GM21619 (cell line): ENCODE measurements at regions not wholly inside any gene's neighbourhood (a gene's known extent, or its start where the extent isn't known, plus 50 kb on each side); places are given as distances from the start of the nearest gene placed in this dataset.
"Not testable (repeated sequence)": the region's sequence is repeated elsewhere in the genome, so short reads cannot be mapped to it uniquely, and the experiment has no call there.

Experiments used
- ATAC-seq: cut with Tn5 transposase; IDR thresholded peaks from one replicate; pipeline ENCODE4 v1.9.1; 2021; ENCODE audit not compliant: unreplicated experiment

DNA sequence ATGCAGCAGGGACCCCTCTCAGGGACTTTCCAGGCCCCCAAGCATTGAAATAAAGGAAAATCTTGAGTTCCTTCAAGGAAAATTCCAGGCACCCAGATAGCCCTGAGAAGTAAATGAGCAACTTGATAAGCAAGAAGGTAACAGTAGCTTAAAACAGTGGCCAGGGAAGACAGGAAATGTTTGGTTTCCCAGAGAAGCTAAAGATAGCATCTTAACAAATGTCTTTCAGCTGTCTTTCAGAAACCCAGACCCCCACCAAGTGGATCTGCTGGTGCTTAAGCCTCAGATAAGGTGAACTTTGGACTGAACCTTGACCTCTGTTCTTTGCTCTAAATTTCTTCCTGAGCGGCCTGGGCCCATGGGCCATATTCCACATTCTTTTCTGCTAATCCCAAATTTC, 117.8 kb upstream of the CST7 start:
- no peak for ATAC-seq

- ATAC-seq, result no peak
Observed at GRCh38 chr20:24832518-24832917, 116.6 kb upstream of the CST7 start.

DNA sequence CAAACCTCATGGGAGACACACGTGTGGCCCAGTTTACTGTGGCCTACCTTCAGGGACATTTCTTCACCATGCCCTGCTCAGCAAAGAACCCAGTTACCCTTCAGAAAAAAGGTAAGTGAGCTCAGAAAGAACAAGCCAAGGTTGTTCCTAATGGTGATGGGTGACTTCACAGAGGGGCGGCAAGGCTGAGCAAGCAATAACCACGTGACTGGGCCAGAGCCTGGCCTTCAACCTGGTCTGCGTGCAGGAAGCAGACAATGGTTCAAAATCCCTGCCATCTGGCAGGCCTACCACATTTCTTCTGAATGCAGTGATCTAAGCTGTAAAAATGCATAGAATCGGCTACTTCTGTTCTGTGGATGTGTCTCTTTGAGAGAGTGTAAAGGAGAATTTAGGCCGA, 115.5 kb upstream of the CST7 start:
- ATAC-seq, result no peak

DNA sequence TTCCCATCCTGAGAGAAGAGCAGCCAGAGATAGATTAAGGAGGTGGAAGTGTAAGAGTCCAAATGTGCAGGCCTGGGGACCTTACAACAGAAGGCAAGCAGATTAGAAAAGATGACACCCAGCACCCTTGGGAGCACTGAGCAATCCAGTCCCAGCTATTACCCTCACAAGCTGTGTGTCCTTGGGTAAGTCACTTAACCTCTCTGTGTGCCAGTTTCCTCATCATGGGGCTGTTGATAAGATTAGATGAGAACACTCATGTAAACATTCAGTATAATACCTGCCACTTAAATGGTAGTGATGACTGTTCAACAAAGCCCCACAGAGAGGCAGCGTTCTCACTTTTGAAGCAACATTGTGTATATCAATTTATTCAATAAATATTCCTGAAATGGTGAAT, 114.8 kb upstream of the CST7 start:
- ATAC-seq, result no peak

GRCh38 chr20:24835195-24835594, 113.9 kb upstream of the CST7 start:
- no peak for ATAC-seq

- ATAC-seq, result no peak
Observed at GRCh38 chr20:24836041-24836533, 113.0 kb upstream of the CST7 start.

- ATAC-seq, result no peak
Observed at GRCh38 chr20:24836661-24837299, 112.3 kb upstream of the CST7 start.

DNA sequence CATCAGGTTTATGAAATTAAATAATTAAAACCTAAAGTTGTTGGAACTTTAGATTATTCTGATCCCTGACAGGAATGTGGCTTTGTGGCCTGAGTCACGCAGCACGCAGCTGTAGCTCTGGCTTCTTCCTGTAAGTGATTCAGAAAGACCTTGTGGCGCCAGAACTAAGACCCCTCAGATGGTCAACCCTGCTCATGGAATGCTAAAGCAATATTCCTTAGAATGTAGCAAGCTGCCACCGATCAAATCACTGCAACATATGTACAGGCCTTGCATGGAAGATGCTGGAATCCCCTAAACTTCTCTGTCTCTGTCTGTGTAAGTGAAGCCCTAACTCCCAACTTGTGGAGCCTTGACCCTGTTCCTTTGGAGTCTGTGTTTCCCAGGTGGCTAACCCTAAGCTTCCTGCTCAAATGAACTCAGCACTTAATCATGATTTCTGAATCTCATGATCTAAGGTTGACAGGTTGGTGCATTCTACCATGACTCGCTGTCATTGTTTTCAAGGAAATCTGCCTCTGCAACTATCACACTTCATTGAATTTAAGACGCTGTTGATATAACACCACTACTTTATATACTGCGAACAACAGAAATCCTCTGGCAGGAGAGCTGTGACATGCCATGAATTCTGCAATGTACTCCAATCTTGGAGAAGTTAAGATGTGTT, 111.2 kb upstream of the CST7 start:
- no peak for ATAC-seq

DNA sequence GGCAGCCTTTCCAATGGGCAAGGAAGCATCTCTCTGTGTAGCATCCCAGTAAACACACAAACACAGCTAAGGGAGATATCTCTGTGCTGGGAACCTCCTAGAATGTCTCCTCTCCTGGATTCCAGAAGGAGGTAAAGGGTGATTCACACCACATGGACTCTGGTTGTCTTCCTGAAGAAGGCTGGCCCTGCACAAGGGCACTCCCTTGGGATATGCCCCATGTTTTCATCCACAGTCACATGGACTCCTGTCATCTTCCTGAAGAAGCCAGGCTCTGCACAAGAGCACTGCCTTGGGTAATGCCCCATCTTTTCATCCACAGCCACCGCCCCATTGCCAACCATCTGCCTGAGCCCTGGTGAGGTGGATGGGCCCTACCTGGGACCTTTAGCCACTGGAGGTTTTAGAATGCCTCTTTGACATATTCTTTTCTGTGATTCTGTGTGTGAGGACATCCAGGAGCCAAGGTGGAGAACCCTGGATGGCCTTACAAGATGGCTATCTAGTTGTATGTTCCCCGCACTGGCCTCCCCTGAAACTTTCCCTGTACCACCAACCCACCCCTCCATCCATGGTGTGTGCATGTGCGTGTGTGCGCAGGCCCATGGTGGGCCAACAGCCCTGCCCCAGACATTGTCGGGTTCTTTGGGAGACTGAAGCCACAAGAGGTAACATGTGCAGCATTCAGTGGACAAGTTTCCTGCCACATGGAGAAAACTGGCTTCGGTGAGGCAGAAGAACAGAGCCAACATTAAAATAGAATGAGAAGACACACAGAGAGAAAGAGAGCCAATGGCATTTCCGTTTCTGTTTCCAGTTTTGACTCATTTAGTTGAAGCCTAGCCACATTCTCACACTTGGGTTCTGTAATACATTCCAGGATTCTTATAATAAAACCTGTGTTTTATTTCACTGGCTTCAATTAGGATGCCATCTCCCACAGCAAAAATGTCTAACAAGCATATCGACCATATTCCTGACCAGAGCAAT, 110.2 kb upstream of the CST7 start:
- no peak for ATAC-seq

DNA sequence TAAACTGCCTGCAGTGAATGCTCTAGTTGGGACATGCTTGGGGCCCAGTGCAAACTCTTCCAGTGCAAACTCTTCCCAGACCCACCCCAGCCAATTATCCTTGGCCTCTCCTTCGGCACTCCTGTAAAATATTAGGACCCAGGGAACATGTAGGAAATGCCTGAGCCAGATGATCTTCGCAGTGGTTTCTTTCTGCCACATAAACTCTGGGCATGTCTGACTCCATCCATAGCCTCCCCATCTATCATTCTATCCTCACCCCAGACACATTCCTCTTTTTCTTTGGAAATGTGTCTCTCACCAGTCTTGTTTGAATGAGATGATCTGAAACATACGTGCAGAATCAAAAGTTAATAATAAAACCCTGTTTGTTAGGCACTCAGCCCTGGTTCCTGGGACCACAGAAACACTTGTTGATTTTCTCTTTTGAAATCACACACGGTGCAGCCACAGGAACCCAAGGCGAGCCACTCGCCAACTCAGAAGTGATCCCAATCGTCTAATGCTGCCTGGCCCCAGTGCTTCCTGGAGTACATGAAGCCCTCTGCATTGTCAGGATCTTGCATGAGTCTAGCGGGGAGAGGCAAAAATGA, 108.9 kb upstream of the CST7 start:
- peak; percentile 30 for ATAC-seq

DNA sequence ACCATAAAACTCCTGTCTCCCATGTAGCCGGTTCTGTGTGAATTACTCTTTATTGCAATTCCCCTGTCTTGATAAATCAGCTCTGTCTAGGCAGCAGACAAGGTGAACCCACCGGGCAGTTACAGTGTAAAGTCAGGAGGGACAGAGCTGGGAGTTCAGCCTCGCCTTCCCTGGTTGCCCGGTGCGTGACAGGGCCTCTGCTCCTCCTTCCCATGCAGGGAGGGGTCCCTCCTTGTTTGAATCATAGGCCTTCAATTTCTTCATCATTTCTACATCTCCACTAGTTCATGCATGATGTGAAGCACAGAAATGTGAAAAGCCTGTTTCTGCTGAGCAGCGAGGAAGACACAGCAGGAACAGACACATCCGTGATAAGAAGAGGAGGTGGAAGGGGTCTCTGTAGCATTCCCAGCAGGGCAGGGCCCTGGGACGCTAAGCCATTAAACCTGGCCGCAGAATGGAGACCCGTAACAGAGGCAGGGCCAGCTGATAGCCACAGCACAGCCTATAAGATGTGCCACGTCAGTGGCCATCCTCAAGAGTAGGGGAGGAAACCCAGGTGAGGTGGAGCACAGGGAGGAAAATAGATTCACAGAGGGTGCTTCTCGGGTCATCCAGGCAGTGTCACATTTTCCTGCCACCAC, 106.7 kb upstream of the CST7 start:
- no peak for ATAC-seq

DNA sequence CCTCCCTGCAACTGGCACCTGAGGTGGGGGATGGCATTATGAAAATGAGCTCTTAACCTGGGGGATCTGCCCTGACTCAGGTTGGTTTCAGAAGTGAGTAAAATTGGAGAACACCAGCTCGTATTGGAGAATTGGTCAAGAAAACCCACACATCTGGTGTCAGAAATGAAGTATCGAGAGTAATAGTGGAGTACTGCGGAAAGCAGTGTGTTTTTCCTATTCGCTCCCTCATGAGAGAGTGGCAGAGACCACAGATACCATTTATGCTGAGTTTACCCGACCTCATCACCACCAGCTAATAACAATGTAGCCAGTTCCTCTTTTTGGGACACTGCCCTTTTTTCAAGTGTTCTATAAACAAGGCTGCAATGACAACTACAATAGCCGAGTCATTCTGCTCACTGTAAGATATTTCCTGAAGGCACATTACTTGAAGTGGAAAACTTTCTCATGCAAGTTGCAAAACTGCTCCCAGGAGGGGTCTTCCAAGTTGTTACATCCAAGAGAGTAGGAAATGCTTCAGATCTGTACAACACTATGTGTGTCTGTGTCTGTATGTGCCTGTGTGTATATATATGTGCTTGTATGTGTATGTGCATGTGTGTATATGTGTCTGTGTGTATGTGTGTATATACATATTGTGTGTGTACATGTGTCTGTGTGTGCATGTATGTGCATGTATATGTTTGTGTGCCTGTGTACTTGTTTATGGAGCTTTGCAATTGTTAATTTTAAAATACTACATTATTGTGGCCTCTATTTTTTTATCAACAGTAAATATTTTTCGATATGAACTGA, 106.0 kb upstream of the CST7 start:
- peak; percentile 90 for ATAC-seq

- no peak for ATAC-seq
Observed at GRCh38 chr20:24850176-24850575, 98.9 kb upstream of the CST7 start.

DNA sequence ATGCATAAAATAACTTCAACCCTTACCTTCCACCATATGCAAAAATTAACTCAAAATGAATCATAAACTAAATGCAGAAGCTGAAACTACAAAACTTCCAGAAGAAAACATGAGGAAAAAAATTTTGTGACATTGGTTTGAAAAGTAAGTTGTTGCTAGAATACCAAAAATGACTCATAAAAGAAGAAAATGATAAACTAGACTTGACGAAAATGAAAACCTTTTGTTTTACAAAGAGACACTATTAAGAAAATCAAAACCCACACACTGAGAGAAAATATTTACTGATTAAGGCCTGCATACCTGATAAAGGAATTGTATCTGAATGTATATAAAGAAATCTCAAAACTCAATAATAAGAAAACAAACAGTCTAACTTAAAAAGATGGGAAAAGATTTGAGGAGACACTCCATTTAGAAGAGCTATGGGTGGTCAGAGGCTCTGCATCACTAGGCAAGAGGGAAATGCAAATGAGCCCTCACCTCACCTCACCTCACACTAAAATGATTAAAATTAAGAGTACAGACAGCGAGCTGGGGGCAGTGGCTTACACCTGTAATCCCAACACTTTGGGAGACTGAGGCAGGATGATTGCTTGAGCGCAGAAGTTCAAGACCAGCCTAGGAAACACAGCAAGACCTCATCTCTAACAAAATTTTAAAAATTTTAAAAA, 97.6 kb upstream of the CST7 start:
- peak; percentile 60 for ATAC-seq

GRCh38 chr20:24853916-24854315, 95.2 kb upstream of the CST7 start:
- ATAC-seq, result no peak

- no peak for ATAC-seq
Observed at GRCh38 chr20:24855848-24856247, 93.2 kb upstream of the CST7 start.

GRCh38 chr20:24858500-24858899, 90.6 kb upstream of the CST7 start:
- not testable (repeated sequence) for ATAC-seq

DNA sequence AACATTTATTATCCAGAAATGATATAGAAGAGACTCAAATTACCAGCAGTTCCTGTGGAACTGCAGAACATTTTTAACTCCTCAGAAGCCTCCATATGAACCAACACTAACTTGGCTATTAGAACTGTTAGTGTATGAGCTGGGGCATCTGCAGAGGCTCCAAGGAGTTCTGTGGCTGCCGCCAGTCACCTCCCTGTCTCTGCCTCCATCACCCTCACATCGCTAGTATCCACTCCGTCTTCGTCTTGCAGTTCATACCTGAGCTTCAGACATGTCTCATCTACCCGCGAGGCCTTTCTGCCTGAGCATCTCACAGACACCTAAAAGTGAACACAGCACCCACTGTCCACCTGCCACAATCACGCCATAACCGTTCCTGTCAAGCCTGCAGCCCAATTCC, 89.5 kb upstream of the CST7 start:
- no peak for ATAC-seq

- no peak for ATAC-seq
Observed at GRCh38 chr20:24862186-24862585, 86.9 kb upstream of the CST7 start.
